ENCODE measurements at regions not wholly inside any gene's neighbourhood (a gene's known extent, or its start where the extent isn't known, plus 50 kb on each side); places are given as distances from the start of the nearest gene placed in this dataset.

- no peaks in the 10 kb centered on the region for H3K27me3 Mint-ChIP-seq
- H3K9me3 Mint-ChIP-seq = peaks cover 13% of the 10 kb centered on the region
- H3K4me3 Mint-ChIP-seq = no peak overlapping the region
- H3K4me1 Mint-ChIP-seq = no peaks in the 10 kb centered on the region
- H3K36me3 Mint-ChIP-seq = no peaks in the 10 kb centered on the region
- no peak overlapping the region for H3K27ac Mint-ChIP-seq
- DNase-seq = no peak
Observed at GRCh38 chr14:28542040-28542439, 224.5 kb upstream of the FOXG1 start.

GRCh38 chr14:28565345-28565744 lies 201.2 kb upstream of the FOXG1 start:
- DNase-seq = no peak
- Mint-ChIP-seq H3K36me3 (no peaks in the 10 kb centered on the region), H3K27me3 (no peaks in the 10 kb centered on the region), H3K9me3 (peaks cover 4% of the 10 kb centered on the region), H3K4me1 (no peaks in the 10 kb centered on the region), H3K27ac (no peak overlapping the region), H3K4me3 (no peak overlapping the region)

- no peaks in the 10 kb centered on the region for H3K36me3 Mint-ChIP-seq
Observed at GRCh38 chr14:28570391-28570790, 196.2 kb upstream of the FOXG1 start.

GRCh38 chr14:28571636-28572035 lies 195.0 kb upstream of the FOXG1 start:
- Mint-ChIP-seq H3K4me3 (no peak overlapping the region), H3K27me3 (no peaks in the 10 kb centered on the region), H3K4me1 (no peaks in the 10 kb centered on the region), H3K9me3 (peaks cover 11% of the 10 kb centered on the region), H3K36me3 (no peaks in the 10 kb centered on the region), H3K27ac (no peak overlapping the region)
- DNase-seq = no peak

More at GRCh38 chr14:28570391-28570790, 196.2 kb upstream of the FOXG1 start:
- Mint-ChIP-seq H3K4me1 (no peaks in the 10 kb centered on the region), H3K9me3 (peaks cover 12% of the 10 kb centered on the region), H3K27ac (no peak overlapping the region), H3K4me3 (no peak overlapping the region), H3K27me3 (no peaks in the 10 kb centered on the region)
- no peak for DNase-seq

DNA sequence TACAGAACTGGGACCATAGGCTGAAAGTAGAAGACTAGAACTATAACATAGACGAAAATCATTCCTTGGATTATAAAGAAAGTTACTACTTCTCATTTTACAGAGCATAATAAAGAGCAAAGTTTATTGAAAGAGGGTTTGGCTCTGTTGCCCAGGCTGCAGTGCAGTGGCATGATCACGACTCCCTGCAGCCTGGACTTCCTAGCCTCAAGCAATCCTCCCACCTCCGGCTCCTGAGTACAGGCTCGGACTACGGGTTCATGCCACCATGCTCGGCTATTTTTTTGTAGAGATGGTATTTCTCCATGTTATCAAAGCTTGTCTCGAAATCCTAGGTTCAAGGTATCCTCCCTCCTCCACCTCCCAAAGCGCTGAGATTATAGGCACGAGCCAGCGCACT lies 190.1 kb upstream of the FOXG1 start:
- Mint-ChIP-seq H3K4me1 (no peaks in the 10 kb centered on the region), H3K9me3 (peaks cover 22% of the 10 kb centered on the region), H3K27ac (no peak overlapping the region)

DNA sequence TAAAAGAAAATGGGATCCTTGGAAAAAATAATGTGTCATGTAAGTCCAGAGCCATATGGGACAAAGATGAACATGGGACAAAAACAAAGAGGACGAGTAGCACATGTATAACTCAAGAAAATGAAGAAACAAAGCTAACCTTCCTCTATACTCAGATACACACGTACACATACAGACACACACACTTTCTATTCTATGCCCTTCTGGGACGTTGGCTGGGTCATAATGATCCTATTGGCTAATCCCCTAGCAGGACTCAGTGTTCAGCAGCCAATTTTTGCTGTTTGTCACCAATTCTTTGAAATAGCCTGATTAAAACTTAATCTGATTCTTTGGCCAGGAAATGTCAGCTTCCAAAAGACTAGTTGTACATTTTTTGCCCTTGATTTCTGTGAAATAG lies 189.4 kb upstream of the FOXG1 start:
- Mint-ChIP-seq H3K36me3 (no peaks in the 10 kb centered on the region), H3K4me3 (no peak overlapping the region), H3K27me3 (no peaks in the 10 kb centered on the region), H3K4me1 (no peaks in the 10 kb centered on the region), H3K27ac (no peak overlapping the region), H3K9me3 (peaks cover 22% of the 10 kb centered on the region)
- DNase-seq = no peak

More for the DNA sequence above, 190.1 kb upstream of the FOXG1 start:
- H3K4me3 Mint-ChIP-seq = no peak overlapping the region
- H3K27me3 Mint-ChIP-seq = no peaks in the 10 kb centered on the region
- DNase-seq = no peak
- no peaks in the 10 kb centered on the region for H3K36me3 Mint-ChIP-seq

GRCh38 chr14:28577711-28578131 lies 188.9 kb upstream of the FOXG1 start:
- no peak overlapping the region for H3K4me3 Mint-ChIP-seq
- no peak for DNase-seq
- H3K27me3 Mint-ChIP-seq = no peaks in the 10 kb centered on the region
- no peaks in the 10 kb centered on the region for H3K36me3 Mint-ChIP-seq
- no peak overlapping the region for H3K27ac Mint-ChIP-seq
- H3K4me1 Mint-ChIP-seq = no peaks in the 10 kb centered on the region
- H3K9me3 Mint-ChIP-seq = peaks cover 20% of the 10 kb centered on the region

DNA sequence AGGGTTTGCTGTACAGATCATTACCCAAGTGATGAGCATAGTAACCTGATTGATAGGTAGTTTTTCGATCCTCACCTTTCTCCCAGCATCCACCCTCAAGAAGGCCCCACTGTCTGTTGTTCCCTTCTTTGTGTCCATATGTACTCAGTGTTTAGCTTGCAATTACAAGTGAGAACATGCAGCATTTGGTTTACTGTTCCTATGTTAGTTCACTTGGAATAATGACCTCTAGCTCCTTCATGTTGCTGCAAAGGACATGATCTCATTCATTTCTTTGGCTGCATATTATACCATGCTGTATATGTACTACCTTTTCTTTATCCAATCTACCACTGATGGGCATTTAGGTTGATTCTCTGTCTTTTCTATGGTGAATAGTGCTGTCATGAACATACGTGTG lies 181.6 kb upstream of the FOXG1 start:
- no peaks in the 10 kb centered on the region for H3K27me3 Mint-ChIP-seq
- no peaks in the 10 kb centered on the region for H3K36me3 Mint-ChIP-seq

GRCh38 chr14:28589792-28590191 lies 176.8 kb upstream of the FOXG1 start:
- Mint-ChIP-seq H3K9me3 (peaks cover 11% of the 10 kb centered on the region), H3K36me3 (no peaks in the 10 kb centered on the region), H3K4me3 (no peak overlapping the region), H3K27me3 (no peaks in the 10 kb centered on the region), H3K4me1 (no peaks in the 10 kb centered on the region), H3K27ac (no peak overlapping the region)
- DNase-seq = no peak

More for the DNA sequence above, 181.6 kb upstream of the FOXG1 start:
- no peak overlapping the region for H3K4me3 Mint-ChIP-seq
- H3K9me3 Mint-ChIP-seq = peaks cover 14% of the 10 kb centered on the region
- DNase-seq = no peak
- H3K4me1 Mint-ChIP-seq = no peaks in the 10 kb centered on the region
- H3K27ac Mint-ChIP-seq = no peak overlapping the region

DNA sequence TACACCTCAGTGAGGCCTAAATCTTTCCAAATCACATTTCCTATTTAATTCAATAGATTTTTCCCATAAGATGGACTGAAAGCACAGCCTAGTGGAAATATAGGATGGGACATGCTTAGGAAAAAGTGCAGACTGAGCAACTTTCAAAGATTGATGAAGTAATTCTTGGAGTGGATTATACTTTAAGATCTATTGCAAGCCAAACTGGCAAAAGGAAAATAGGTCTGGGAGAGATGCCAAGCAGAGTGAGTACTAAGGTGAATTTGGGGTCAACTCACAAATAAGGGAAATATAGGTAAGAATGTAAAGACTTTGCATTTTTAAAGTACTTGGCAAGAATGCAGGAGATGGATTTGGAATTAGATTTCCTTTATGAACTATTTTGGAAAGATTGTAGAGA lies 170.2 kb upstream of the FOXG1 start:
- H3K36me3 Mint-ChIP-seq = no peaks in the 10 kb centered on the region
- DNase-seq = no peak
- no peak overlapping the region for H3K4me3 Mint-ChIP-seq
- H3K9me3 Mint-ChIP-seq = peaks cover 11% of the 10 kb centered on the region
- H3K27ac Mint-ChIP-seq = no peak overlapping the region
- no peaks in the 10 kb centered on the region for H3K4me1 Mint-ChIP-seq
- no peaks in the 10 kb centered on the region for H3K27me3 Mint-ChIP-seq

GRCh38 chr14:28599191-28599590 lies 167.4 kb upstream of the FOXG1 start:
- no peaks in the 10 kb centered on the region for H3K27me3 Mint-ChIP-seq
- H3K4me3 Mint-ChIP-seq = no peak overlapping the region
- H3K4me1 Mint-ChIP-seq = no peaks in the 10 kb centered on the region
- no peak overlapping the region for H3K27ac Mint-ChIP-seq
- H3K36me3 Mint-ChIP-seq = no peaks in the 10 kb centered on the region
- DNase-seq = no peak
- H3K9me3 Mint-ChIP-seq = peaks cover 9% of the 10 kb centered on the region

GRCh38 chr14:28599605-28600004 lies 167.0 kb upstream of the FOXG1 start:
- DNase-seq = no peak
- H3K36me3 Mint-ChIP-seq = no peaks in the 10 kb centered on the region
- H3K4me1 Mint-ChIP-seq = no peaks in the 10 kb centered on the region
- H3K4me3 Mint-ChIP-seq = no peak overlapping the region
- H3K27me3 Mint-ChIP-seq = no peaks in the 10 kb centered on the region
- peaks cover 10% of the 10 kb centered on the region for H3K9me3 Mint-ChIP-seq
- H3K27ac Mint-ChIP-seq = no peak overlapping the region

DNA sequence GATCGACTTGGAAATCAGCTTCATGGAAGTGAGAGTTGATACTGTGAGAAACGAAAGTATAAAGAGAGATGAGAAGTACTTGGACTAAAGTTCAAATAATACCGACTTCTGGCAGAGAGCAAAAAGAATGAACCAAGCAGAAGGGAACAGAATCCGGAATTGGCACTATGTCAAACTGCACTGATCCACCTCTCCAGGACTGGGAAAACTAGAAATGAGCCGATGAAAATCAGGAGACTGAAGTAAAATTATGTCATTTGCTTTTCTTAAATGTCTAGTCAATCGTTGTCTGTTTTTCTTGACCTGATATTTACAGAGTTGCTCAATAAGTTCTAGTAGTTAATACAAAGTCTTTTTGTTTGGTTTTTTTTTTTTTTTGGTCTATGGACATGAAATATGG lies 163.0 kb upstream of the FOXG1 start:
- H3K27ac Mint-ChIP-seq = no peak overlapping the region
- H3K9me3 Mint-ChIP-seq = peaks cover 2% of the 10 kb centered on the region
- no peaks in the 10 kb centered on the region for H3K36me3 Mint-ChIP-seq
- no peak for DNase-seq
- H3K27me3 Mint-ChIP-seq = no peaks in the 10 kb centered on the region
- H3K4me1 Mint-ChIP-seq = no peaks in the 10 kb centered on the region
- no peak overlapping the region for H3K4me3 Mint-ChIP-seq

- no peak for DNase-seq
- H3K4me1 Mint-ChIP-seq = no peaks in the 10 kb centered on the region
- no peak overlapping the region for H3K4me3 Mint-ChIP-seq
- H3K27ac Mint-ChIP-seq = no peak overlapping the region
- peaks cover 2% of the 10 kb centered on the region for H3K9me3 Mint-ChIP-seq
- H3K27me3 Mint-ChIP-seq = no peaks in the 10 kb centered on the region
- H3K36me3 Mint-ChIP-seq = no peaks in the 10 kb centered on the region
Observed at GRCh38 chr14:28607661-28608060, 158.9 kb upstream of the FOXG1 start.

DNA sequence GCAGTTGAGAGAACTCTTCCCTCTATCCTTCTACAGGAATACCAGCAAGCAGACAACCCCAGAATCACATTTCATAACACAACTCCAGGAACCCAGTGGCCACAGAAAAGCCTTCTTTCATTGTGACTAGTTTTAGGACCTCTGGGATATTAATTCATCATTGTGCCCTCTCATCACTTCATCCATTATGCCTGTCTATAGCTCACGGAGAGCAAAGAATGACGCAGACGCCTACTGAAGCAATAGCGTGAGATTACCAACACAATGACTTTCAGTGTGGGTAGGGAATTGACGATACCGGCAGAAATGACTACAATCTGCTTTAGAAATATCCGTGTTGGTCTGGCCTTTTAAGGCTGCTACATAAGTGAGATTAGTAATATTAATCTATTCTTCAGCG lies 158.1 kb upstream of the FOXG1 start:
- H3K9me3 Mint-ChIP-seq = peaks cover 2% of the 10 kb centered on the region
- H3K4me1 Mint-ChIP-seq = no peaks in the 10 kb centered on the region
- H3K27me3 Mint-ChIP-seq = no peaks in the 10 kb centered on the region
- H3K27ac Mint-ChIP-seq = no peak overlapping the region
- H3K36me3 Mint-ChIP-seq = no peaks in the 10 kb centered on the region
- no peak overlapping the region for H3K4me3 Mint-ChIP-seq
- no peak for DNase-seq

DNA sequence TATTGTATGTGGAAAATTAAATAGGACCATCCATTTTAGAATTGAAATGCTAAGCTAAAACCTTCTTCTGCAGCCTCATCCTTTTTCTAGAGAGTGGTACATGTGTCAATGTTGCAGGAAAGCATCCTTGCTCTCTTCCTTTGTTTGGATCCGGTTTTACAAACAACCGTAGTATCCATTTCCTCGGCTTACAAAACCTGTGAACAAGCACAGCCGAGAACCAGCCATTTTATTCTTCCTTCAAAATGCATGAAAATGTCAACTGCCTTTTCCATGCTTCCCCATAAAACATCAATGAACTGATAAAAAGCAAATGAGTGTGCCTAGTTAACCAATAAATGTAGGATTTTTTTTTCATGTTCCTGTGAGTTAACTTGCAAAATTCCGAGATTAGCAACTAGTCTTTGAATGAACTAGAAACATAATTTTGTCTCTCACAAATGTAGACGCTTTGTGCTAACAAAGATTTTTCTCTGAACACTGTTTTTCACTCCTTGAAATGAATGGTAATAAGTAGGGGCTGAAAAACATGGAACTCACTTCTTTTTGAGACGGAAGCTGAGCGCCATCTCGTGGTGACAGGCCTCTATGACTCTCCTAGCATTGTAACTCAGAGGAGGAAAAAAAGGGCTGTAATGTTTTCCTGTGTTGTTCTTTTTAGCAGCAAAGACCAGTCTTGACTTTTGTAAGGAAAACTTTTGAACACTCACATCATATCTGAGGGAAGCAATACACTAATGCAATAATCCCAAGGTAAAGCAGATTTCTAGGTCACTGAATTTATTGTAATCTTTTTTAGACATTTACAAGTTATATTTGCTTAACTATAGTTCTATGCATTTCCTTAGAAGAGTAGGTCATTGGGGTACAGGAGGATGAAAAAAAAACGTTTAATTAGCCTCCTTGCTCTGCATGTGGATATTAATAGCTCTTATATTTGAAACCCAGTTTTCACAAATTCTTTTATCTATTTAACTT lies 157.4 kb upstream of the FOXG1 start:
- no peak overlapping the region for H3K4me3 Mint-ChIP-seq
- H3K27me3 Mint-ChIP-seq = no peaks in the 10 kb centered on the region
- no peaks in the 10 kb centered on the region for H3K36me3 Mint-ChIP-seq
- H3K27ac Mint-ChIP-seq = no peak overlapping the region
- H3K9me3 Mint-ChIP-seq = peaks cover 1% of the 10 kb centered on the region
- DNase-seq = peak; percentile 2
- no peaks in the 10 kb centered on the region for H3K4me1 Mint-ChIP-seq

All from activated naive CD8-positive, alpha-beta T cell treated with anti-CD3 and anti-CD28 coated beads for 36 hours (primary cell).